ENCODE measurements at regions not wholly inside any gene's neighbourhood (a gene's known extent, or its start where the extent isn't known, plus 50 kb on each side); places are given as distances from the start of the nearest gene placed in this dataset.

GRCh38 chr9:90088856-90089255, 484.0 kb downstream of the GADD45G start:
- H3K27me3 Mint-ChIP-seq (ENCODE audit: insufficient read depth, low read depth, poor library complexity): no peaks in the 10 kb centered on the region
- Histone ChIP-seq H3K4me3 (no peak overlapping the region), H3K79me2 (replicated peaks; ENCODE audit: insufficient read depth) (no peaks in the 10 kb centered on the region), H3K4me1 (ENCODE audit: insufficient read depth) (peaks cover 14% of the 10 kb centered on the region), H2AFZ (no peak overlapping the region), H3K27ac (ENCODE audit: low read depth) (no peak overlapping the region), H3K4me2 (no peak overlapping the region), H3F3A (replicated peaks; ENCODE audit: low read depth) (no peaks in the 10 kb centered on the region), H3K36me3 (ENCODE audit: insufficient read depth) (no peaks in the 10 kb centered on the region), H3K9me2 (ENCODE audit: insufficient read depth) (no peaks in the 10 kb centered on the region), H3K27me3 (ENCODE audit: insufficient read depth) (no peaks in the 10 kb centered on the region), H4K20me1 (replicated peaks; ENCODE audit: insufficient read depth) (no peaks in the 10 kb centered on the region)
- H3K4me3 Mint-ChIP-seq: no peak overlapping the region
- H3K4me1 Mint-ChIP-seq: peaks cover 27% of the 10 kb centered on the region
- no peak for ATAC-seq
- no peaks in the 10 kb centered on the region; the same call in 2 of the 3 replicates for H3K9me3 Mint-ChIP-seq
- TF ChIP-seq JUNB (IDR thresholded peaks at IDR 0.05; ENCODE audit: unreplicated experiment): no peak
- TF ChIP-seq EZH2 (IDR thresholded peaks at IDR 0.05; ENCODE audit: low read depth, unreplicated experiment): no peak
- TF ChIP-seq STAT1 (IDR thresholded peaks at IDR 0.05; ENCODE audit: unreplicated experiment): no peak
- TF ChIP-seq ZNF114 (CRISPR knock-in tag; IDR thresholded peaks at IDR 0.05): no peak
- TF ChIP-seq CREB1 (CRISPR knock-in tag; IDR thresholded peaks at IDR 0.05; ENCODE audit: low read depth): no peak
- TF ChIP-seq EZH2phosphoT487 (IDR thresholded peaks at IDR 0.05; ENCODE audit: unreplicated experiment): no peak
- no peak for TF ChIP-seq ZNF331 (CRISPR knock-in tag; IDR thresholded peaks at IDR 0.05; ENCODE audit: low read depth)
- TF ChIP-seq, protein P1, sequence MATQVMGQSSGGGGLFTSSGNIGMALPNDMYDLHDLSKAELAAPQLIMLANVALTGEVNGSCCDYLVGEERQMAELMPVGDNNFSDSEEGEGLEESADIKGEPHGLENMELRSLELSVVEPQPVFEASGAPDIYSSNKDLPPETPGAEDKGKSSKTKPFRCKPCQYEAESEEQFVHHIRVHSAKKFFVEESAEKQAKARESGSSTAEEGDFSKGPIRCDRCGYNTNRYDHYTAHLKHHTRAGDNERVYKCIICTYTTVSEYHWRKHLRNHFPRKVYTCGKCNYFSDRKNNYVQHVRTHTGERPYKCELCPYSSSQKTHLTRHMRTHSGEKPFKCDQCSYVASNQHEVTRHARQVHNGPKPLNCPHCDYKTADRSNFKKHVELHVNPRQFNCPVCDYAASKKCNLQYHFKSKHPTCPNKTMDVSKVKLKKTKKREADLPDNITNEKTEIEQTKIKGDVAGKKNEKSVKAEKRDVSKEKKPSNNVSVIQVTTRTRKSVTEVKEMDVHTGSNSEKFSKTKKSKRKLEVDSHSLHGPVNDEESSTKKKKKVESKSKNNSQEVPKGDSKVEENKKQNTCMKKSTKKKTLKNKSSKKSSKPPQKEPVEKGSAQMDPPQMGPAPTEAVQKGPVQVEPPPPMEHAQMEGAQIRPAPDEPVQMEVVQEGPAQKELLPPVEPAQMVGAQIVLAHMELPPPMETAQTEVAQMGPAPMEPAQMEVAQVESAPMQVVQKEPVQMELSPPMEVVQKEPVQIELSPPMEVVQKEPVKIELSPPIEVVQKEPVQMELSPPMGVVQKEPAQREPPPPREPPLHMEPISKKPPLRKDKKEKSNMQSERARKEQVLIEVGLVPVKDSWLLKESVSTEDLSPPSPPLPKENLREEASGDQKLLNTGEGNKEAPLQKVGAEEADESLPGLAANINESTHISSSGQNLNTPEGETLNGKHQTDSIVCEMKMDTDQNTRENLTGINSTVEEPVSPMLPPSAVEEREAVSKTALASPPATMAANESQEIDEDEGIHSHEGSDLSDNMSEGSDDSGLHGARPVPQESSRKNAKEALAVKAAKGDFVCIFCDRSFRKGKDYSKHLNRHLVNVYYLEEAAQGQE (IDR thresholded peaks at IDR 0.05; ENCODE audit: unreplicated experiment): no peak
- no peak for DNase-seq (ENCODE audit: low spot score)
- H3K27ac Mint-ChIP-seq: no peak overlapping the region
- H3K36me3 Mint-ChIP-seq (ENCODE audit: low read depth): no peaks in the 10 kb centered on the region

DNA sequence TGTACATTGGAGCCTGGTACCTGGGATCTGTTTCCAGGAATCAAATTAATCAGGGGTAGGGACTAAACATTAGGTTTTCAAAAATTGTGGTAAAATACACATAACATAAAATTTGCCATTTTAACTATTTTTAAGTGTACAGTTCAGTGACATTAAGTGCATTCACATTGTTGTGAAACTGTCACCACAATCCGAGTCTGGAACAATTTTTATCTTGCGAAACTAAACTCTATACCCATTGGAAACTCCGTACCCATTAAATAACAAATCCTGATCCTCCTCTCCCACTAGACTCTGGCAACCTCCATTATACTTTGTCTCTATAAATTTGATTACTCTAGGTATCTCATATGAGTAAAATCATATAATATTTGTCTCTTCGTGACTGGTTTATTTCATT, 486.2 kb downstream of the GADD45G start:
- Histone ChIP-seq H3K4me1 (ENCODE audit: insufficient read depth) (peaks cover 8% of the 10 kb centered on the region), H3K36me3 (ENCODE audit: insufficient read depth) (no peaks in the 10 kb centered on the region), H3K27ac (ENCODE audit: low read depth) (no peak overlapping the region), H3K27me3 (ENCODE audit: insufficient read depth) (no peaks in the 10 kb centered on the region), H3K4me3 (no peak overlapping the region), H4K20me1 (replicated peaks; ENCODE audit: insufficient read depth) (no peaks in the 10 kb centered on the region), H3K79me2 (replicated peaks; ENCODE audit: insufficient read depth) (no peaks in the 10 kb centered on the region), H2AFZ (no peak overlapping the region), H3K4me2 (no peak overlapping the region), H3F3A (replicated peaks; ENCODE audit: low read depth) (no peaks in the 10 kb centered on the region), H3K9me2 (ENCODE audit: insufficient read depth) (no peaks in the 10 kb centered on the region)
- Mint-ChIP-seq H3K36me3 (ENCODE audit: low read depth) (no peaks in the 10 kb centered on the region), H3K4me1 (peaks cover 20% of the 10 kb centered on the region), H3K27me3 (ENCODE audit: insufficient read depth, low read depth, poor library complexity) (no peaks in the 10 kb centered on the region), H3K9me3 (no peaks in the 10 kb centered on the region; the same call in 2 of the 3 replicates), H3K4me3 (no peak overlapping the region), H3K27ac (no peak overlapping the region)
- ATAC-seq (no peak), DNase-seq (ENCODE audit: low spot score) (no peak)
- no peak for TF ChIP-seq EZH2 (IDR thresholded peaks at IDR 0.05; ENCODE audit: low read depth, unreplicated experiment)
- TF ChIP-seq POLR2AphosphoS5 (IDR thresholded peaks at IDR 0.05; ENCODE audit: low read depth): no peak
- TF ChIP-seq NANOG (IDR thresholded peaks at IDR 0.05; ENCODE audit: borderline replicate concordance): no peak
- no peak for TF ChIP-seq EZH2phosphoT487 (IDR thresholded peaks at IDR 0.05; ENCODE audit: unreplicated experiment)
- TF ChIP-seq JUNB (IDR thresholded peaks at IDR 0.05; ENCODE audit: unreplicated experiment): no peak
- no peak for TF ChIP-seq ZNF462 (CRISPR knock-in tag; IDR thresholded peaks at IDR 0.05)
- no peak for TF ChIP-seq ZNF331 (CRISPR knock-in tag; IDR thresholded peaks at IDR 0.05; ENCODE audit: low read depth)

Data from GM23338 (cell line).